GM12865 (cell line): ENCODE measurements at regions not wholly inside any gene's neighbourhood (a gene's known extent, or its start where the extent isn't known, plus 50 kb on each side); places are given as distances from the start of the nearest gene placed in this dataset.

Experiments
- DNase-seq: peaks from one replicate; pipeline ENCODE4 v3.0.0; 2010; ENCODE audit warnings: low read depth
- H3K4me3 ChIP-seq: 2 replicates; pipeline ENCODE4 v1.5.1; 2011; ENCODE audit warnings: mild to moderate bottlenecking, low read depth, low read length, control low read depth
- CTCF ChIP-seq: IDR thresholded peaks from 2 replicates; pipeline ENCODE4 v1.5.1; 2011; ENCODE audit warnings: low read length, control low read depth, low read depth, inconsistent platforms; ENCODE audit not compliant: insufficient read depth; ENCODE audit errors: missing control alignments

GRCh38 chr4:26178854-26179253 lies 142.0 kb upstream of the RBPJ start:
- TF ChIP-seq CTCF, result no peak
- no peak overlapping the region for H3K4me3 ChIP-seq
- peak; percentile 54 for DNase-seq

- no peak overlapping the region for H3K4me3 ChIP-seq
- no peak for TF ChIP-seq CTCF
- peak; percentile 82 for DNase-seq
These were observed 141.5 kb upstream of the RBPJ start for GRCh38 chr4:26179316-26179760.

DNA sequence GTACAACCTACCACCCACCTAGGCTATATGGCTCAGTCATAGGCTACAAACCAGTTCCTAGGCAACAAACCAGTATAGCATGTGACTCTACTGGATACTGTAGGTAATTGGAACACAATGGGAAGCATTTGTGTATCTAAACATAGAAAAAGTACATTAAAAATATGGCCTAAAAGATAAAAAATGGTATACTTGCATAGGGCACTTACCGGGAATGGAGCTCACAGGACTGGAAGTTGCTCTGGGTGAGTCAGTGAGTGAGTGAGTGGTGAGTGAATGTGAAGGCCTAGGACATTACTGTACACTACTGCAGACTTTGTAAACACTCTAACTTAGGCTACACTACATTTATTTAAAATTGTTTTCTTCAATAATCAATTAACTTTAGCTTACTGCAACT lies 139.2 kb upstream of the RBPJ start:
- H3K4me3 ChIP-seq, result no peak overlapping the region

DNA sequence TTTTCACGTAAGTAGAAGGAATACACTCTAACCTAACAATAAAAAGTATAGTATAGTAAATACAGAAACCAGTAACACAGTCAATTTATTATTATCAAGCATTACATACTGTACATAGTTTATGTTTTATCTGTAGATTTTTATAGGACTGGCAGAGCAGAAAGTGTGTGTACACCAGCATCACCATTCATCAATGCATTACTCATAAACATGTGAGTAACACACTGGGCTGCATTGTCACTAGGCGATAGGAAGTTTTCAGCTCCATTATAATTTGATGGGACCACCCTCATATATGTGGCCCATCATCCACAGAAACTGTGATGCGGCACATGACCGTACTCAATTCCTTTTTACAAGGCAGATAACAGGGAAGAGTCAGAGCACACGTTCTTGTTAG lies 137.8 kb upstream of the RBPJ start:
- no peak overlapping the region for H3K4me3 ChIP-seq
- no peak for DNase-seq
- no peak for TF ChIP-seq CTCF

More for the DNA sequence above, 139.2 kb upstream of the RBPJ start:
- no peak for DNase-seq
- no peak for TF ChIP-seq CTCF

- TF ChIP-seq CTCF, result no peak
- no peak overlapping the region for H3K4me3 ChIP-seq
- no peak for DNase-seq
These were observed 135.4 kb upstream of the RBPJ start for GRCh38 chr4:26185436-26185835.

DNA sequence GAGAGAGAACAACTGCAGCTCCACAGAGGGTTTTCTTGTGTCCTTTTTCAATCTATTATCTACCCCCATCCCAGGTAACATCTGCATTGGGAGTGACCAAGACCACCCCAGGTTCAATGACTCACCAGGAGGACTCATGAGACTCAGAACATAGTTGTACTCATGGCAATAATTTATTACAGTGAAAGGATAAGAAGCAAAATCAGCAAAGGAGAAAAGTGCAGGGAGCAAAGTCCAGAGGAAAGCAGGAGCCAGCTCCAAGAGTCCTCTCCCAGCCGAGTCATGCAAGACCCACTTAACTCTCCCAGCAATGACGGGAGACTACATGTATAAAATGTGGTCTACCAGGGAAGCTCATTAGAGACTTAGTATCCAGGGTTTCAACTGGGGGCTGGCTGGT lies 129.5 kb upstream of the RBPJ start:
- TF ChIP-seq CTCF, result no peak
- H3K4me3 ChIP-seq, result no peak overlapping the region

More for the DNA sequence above, 129.5 kb upstream of the RBPJ start:
- no peak for DNase-seq
